ENCODE measurements at regions not wholly inside any gene's neighbourhood (a gene's known extent, or its start where the extent isn't known, plus 50 kb on each side); places are given as distances from the start of the nearest gene placed in this dataset.

DNA sequence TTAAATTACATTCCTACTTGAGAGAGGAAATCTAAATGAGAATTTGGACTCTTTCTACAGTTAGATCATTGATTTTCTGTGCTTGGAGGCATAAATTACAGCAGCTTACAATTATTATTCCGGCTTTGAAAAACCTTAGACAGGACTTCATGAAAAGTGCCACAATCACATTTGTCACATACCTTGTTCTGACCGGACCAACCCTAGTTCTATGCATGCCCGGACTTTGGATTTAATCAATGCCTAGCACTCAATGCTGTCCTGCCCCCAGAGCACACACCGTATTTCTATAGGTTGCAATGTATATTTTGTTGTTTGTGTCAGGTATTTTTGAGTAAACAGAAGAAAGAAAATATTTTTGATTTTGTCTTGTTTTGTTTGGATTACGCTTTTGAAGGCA lies 424.7 kb upstream of the PDZRN3 start:
- no peak overlapping the region for H3K4me3 ChIP-seq (ENCODE audit: low read depth, low read length)
- no peak for TF ChIP-seq CTCF (IDR thresholded peaks at IDR 0.05; ENCODE audit: low read depth, low read length)

DNA sequence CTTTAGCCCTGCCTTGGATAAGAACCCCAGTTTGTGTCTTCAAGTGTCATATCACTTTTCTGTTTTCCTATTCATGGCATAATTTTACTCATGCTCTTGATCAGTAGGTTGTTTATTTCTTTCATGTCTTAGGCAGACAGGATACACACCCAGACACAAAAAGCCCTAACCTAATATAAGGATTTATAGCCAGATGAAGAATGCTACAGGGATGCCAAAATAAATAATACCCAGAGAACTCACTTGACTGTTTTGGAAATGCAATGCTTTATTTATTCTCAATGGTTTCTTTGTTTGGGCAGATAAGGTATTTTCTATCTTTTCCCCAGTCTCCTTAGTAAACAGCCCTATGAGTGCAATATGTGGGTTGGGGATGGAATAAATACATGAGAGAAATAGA lies 424.0 kb upstream of the PDZRN3 start:
- no peak overlapping the region for H3K4me3 ChIP-seq (ENCODE audit: low read depth, low read length)
- TF ChIP-seq CTCF (IDR thresholded peaks at IDR 0.05; ENCODE audit: low read depth, low read length) = no peak

- H3K4me3 ChIP-seq (ENCODE audit: low read depth, low read length) = no peak overlapping the region
- TF ChIP-seq CTCF (IDR thresholded peaks at IDR 0.05; ENCODE audit: low read depth, low read length) = no peak
These were observed 420.3 kb upstream of the PDZRN3 start for GRCh38 chr3:74045000-74045399.

GRCh38 chr3:74041068-74041675 lies 416.4 kb upstream of the PDZRN3 start:
- no peak overlapping the region for H3K4me3 ChIP-seq (ENCODE audit: low read depth, low read length)
- TF ChIP-seq CTCF (IDR thresholded peaks at IDR 0.05; ENCODE audit: low read depth, low read length) = no peak

GRCh38 chr3:74039105-74039504 lies 414.4 kb upstream of the PDZRN3 start:
- TF ChIP-seq CTCF (IDR thresholded peaks at IDR 0.05; ENCODE audit: low read depth, low read length) = no peak
- no peak overlapping the region for H3K4me3 ChIP-seq (ENCODE audit: low read depth, low read length)

DNA sequence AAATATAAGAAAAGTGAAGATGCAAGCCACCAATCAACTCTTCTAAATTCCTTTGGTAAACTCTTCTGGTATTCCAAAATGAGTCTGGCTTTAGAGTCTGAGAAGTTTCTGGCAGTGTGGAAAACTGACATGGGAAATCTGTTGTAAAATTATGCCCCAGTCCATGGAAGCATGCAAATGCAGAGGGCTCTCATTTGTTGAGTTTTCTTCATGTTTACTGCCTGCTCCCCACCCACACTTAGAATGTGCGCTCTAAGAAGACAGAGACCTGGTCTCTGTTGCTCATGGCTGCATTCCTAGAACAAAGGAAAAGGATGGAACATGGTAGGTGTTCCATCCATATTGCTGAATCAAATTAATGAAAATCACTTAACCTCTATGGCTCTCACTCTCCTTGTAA lies 411.8 kb upstream of the PDZRN3 start:
- TF ChIP-seq CTCF (IDR thresholded peaks at IDR 0.05; ENCODE audit: low read depth, low read length) = no peak
- H3K4me3 ChIP-seq (ENCODE audit: low read depth, low read length) = no peak overlapping the region

DNA sequence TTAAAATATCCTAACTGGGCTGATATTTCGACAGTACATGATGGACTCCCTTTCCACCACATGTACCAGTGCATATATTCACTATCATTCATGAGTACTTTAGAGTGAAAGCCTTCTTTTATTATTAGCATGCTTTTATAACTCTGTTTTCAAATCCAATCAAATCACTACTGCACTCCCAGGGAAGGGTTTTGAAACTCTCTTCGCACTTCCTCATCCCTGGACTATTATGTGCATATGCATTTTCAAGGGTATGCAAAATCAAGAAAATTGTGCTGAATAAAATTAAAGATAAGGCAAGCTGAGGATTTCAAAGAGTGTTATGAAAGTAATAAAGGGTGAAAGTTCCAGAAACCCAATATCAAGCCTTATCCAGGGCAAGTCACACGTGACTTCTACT lies 411.4 kb upstream of the PDZRN3 start:
- TF ChIP-seq CTCF (IDR thresholded peaks at IDR 0.05; ENCODE audit: low read depth, low read length) = no peak
- H3K4me3 ChIP-seq (ENCODE audit: low read depth, low read length) = no peak overlapping the region

Data from WI38 (cell line).